ENCODE measurements at regions not wholly inside any gene's neighbourhood (a gene's known extent, or its start where the extent isn't known, plus 50 kb on each side); places are given as distances from the start of the nearest gene placed in this dataset.

GRCh38 chr4:123206016-123206415 is 190.6 kb upstream of the SPRY1 start:
- Histone ChIP-seq H4K20me1 (ENCODE audit: insufficient read depth, low read length) (no peaks in the 10 kb centered on the region), H3K27ac (ENCODE audit: low read length) (no peak overlapping the region), H3K4me3 (ENCODE audit: low read depth in 1 of 2, low read length in 2 of 2) (no peak overlapping the region), H3K9ac (ENCODE audit: low read depth, low read length) (no peak overlapping the region), H3K9me3 (ENCODE audit: insufficient read depth, low read length, severe bottlenecking) (no peaks in the 10 kb centered on the region), H2AFZ (ENCODE audit: low read depth, low read length) (no peak overlapping the region), H3K36me3 (ENCODE audit: insufficient read depth, low read length) (no peaks in the 10 kb centered on the region), H3K27me3 (ENCODE audit: insufficient read depth, low read length, poor library complexity) (no peaks in the 10 kb centered on the region), H3K4me1 (ENCODE audit: insufficient read depth, low read length) (no peaks in the 10 kb centered on the region), H3K79me2 (ENCODE audit: insufficient read depth, low read length) (no peaks in the 10 kb centered on the region), H3K4me2 (ENCODE audit: insufficient read depth, low read length) (no peak overlapping the region)
- ATAC-seq (ENCODE audit: insufficient read depth, low read depth) (no peak), DNase-seq (no peak)
- TF ChIP-seq EZH2 (IDR thresholded peaks at IDR 0.05; ENCODE audit: borderline replicate concordance, low read depth, low read length, severe bottlenecking), result no peak

GRCh38 chr4:123209436-123209835 is 187.2 kb upstream of the SPRY1 start:
- Histone ChIP-seq H3K4me1 (ENCODE audit: insufficient read depth, low read length) (no peaks in the 10 kb centered on the region), H3K4me2 (ENCODE audit: insufficient read depth, low read length) (no peak overlapping the region), H3K9me3 (ENCODE audit: insufficient read depth, low read length, severe bottlenecking) (no peaks in the 10 kb centered on the region), H3K4me3 (ENCODE audit: low read depth in 1 of 2, low read length in 2 of 2) (no peak overlapping the region), H3K27me3 (ENCODE audit: insufficient read depth, low read length, poor library complexity) (no peaks in the 10 kb centered on the region), H3K36me3 (ENCODE audit: insufficient read depth, low read length) (no peaks in the 10 kb centered on the region), H3K27ac (ENCODE audit: low read length) (no peak overlapping the region), H4K20me1 (ENCODE audit: insufficient read depth, low read length) (no peaks in the 10 kb centered on the region), H2AFZ (ENCODE audit: low read depth, low read length) (no peak overlapping the region), H3K79me2 (ENCODE audit: insufficient read depth, low read length) (no peaks in the 10 kb centered on the region), H3K9ac (ENCODE audit: low read depth, low read length) (no peak overlapping the region)
- no peak for DNase-seq
- no peak for TF ChIP-seq EZH2 (IDR thresholded peaks at IDR 0.05; ENCODE audit: borderline replicate concordance, low read depth, low read length, severe bottlenecking)
- TF ChIP-seq CTCF (IDR thresholded peaks at IDR 0.05; ENCODE audit: borderline replicate concordance, extremely low read depth, low read length, poor library complexity, severe bottlenecking), result no peak
- ATAC-seq (ENCODE audit: insufficient read depth, low read depth), result no peak

DNA sequence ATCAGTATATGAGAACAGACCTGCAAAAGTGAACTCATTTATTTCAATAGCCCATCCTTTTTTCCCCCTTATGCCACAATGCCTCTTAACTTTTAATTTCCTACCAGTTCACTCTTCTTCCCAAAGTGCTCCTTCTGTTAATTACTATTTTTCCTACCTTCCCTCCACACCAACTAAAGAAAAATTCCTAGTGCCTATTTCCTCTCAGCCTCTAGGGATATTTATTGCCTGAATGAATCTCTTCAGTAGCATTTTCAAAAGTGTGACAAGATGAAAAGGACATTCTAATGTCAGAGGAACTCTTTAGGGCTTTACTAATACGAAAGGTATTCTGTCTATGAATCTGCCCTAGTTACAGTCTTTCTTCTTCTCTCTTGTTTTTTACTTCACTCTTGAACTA is 181.1 kb upstream of the SPRY1 start:
- H3K9me3 ChIP-seq (ENCODE audit: insufficient read depth, low read length, severe bottlenecking), result no peaks in the 10 kb centered on the region
- H3K36me3 ChIP-seq (ENCODE audit: insufficient read depth, low read length), result no peaks in the 10 kb centered on the region
- H2AFZ ChIP-seq (ENCODE audit: low read depth, low read length), result no peak overlapping the region
- TF ChIP-seq CTCF (IDR thresholded peaks at IDR 0.05; ENCODE audit: borderline replicate concordance, extremely low read depth, low read length, poor library complexity, severe bottlenecking) (no peak), EZH2 (IDR thresholded peaks at IDR 0.05; ENCODE audit: borderline replicate concordance, low read depth, low read length, severe bottlenecking) (no peak)
- no peaks in the 10 kb centered on the region for H4K20me1 ChIP-seq (ENCODE audit: insufficient read depth, low read length)
- DNase-seq, result no peak
- H3K27me3 ChIP-seq (ENCODE audit: insufficient read depth, low read length, poor library complexity), result no peaks in the 10 kb centered on the region
- no peak overlapping the region for H3K4me3 ChIP-seq (ENCODE audit: low read depth in 1 of 2, low read length in 2 of 2)
- no peak for ATAC-seq (ENCODE audit: insufficient read depth, low read depth)
- no peaks in the 10 kb centered on the region for H3K79me2 ChIP-seq (ENCODE audit: insufficient read depth, low read length)
- H3K9ac ChIP-seq (ENCODE audit: low read depth, low read length), result no peak overlapping the region
- no peaks in the 10 kb centered on the region for H3K4me1 ChIP-seq (ENCODE audit: insufficient read depth, low read length)
- H3K4me2 ChIP-seq (ENCODE audit: insufficient read depth, low read length), result no peak overlapping the region
- no peak overlapping the region for H3K27ac ChIP-seq (ENCODE audit: low read length)

GRCh38 chr4:123216543-123216942 is 180.1 kb upstream of the SPRY1 start:
- Histone ChIP-seq H3K36me3 (ENCODE audit: insufficient read depth, low read length) (no peaks in the 10 kb centered on the region), H3K27me3 (ENCODE audit: insufficient read depth, low read length, poor library complexity) (no peaks in the 10 kb centered on the region), H3K9ac (ENCODE audit: low read depth, low read length) (no peak overlapping the region), H3K27ac (ENCODE audit: low read length) (no peak overlapping the region), H3K79me2 (ENCODE audit: insufficient read depth, low read length) (no peaks in the 10 kb centered on the region), H3K4me3 (ENCODE audit: low read depth in 1 of 2, low read length in 2 of 2) (no peak overlapping the region), H2AFZ (ENCODE audit: low read depth, low read length) (no peak overlapping the region), H3K4me2 (ENCODE audit: insufficient read depth, low read length) (no peak overlapping the region), H3K9me3 (ENCODE audit: insufficient read depth, low read length, severe bottlenecking) (no peaks in the 10 kb centered on the region), H3K4me1 (ENCODE audit: insufficient read depth, low read length) (no peaks in the 10 kb centered on the region), H4K20me1 (ENCODE audit: insufficient read depth, low read length) (no peaks in the 10 kb centered on the region)
- DNase-seq (no peak), ATAC-seq (ENCODE audit: insufficient read depth, low read depth) (no peak)
- TF ChIP-seq EZH2 (IDR thresholded peaks at IDR 0.05; ENCODE audit: borderline replicate concordance, low read depth, low read length, severe bottlenecking) (no peak), CTCF (IDR thresholded peaks at IDR 0.05; ENCODE audit: borderline replicate concordance, extremely low read depth, low read length, poor library complexity, severe bottlenecking) (no peak)
